ENCODE measurements at regions not wholly inside any gene's neighbourhood (a gene's known extent, or its start where the extent isn't known, plus 50 kb on each side); places are given as distances from the start of the nearest gene placed in this dataset.
A peak's percentile ranks its signal among the peaks of the same experiment; 100 is the strongest.
"Not testable (repeated sequence)": the region's sequence is repeated elsewhere in the genome, so short reads cannot be mapped to it uniquely, and the experiment has no call there.

DNA sequence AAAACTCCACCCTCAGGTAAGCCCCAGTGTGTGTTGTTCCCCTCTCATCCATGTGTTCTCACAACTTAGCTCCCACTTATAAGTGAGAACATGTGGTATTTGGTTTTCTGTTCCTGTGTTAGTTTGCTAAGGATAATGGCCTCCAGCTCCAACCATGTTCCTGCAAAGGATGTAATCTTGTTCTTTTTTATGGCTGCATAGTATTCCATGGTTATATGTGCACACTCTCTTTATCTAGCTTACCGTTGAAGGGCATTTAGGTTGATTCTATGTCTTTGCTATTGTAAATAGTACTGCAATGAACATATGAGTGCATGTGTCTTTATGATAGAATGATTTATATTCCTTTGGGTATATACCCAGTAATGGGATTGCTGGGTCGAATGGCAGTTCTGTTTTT lies 124.4 kb upstream of the RANBP3L start:
- DNase-seq (ENCODE audit: low read depth) = not testable (repeated sequence)

DNA sequence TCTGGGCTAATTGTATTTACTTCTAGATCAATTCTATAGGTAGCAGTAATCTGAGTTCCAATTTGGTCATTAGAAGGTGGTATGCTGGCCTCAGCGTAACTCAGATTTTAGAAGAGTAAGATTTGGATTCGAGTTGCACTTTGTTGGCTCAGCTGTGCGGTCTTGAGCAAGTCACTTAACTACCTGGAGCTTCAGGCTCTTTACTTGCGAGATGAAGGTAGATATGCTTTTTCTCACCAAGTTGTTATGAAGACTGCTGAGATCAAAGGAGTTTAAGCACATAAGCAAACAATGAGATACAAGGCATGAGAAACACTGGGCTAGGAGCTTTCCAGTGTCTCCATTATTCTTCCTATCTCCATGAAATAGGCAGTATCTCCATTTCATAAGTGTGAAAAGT lies 133.8 kb upstream of the RANBP3L start:
- DNase-seq (ENCODE audit: low read depth) = no peak

DNA sequence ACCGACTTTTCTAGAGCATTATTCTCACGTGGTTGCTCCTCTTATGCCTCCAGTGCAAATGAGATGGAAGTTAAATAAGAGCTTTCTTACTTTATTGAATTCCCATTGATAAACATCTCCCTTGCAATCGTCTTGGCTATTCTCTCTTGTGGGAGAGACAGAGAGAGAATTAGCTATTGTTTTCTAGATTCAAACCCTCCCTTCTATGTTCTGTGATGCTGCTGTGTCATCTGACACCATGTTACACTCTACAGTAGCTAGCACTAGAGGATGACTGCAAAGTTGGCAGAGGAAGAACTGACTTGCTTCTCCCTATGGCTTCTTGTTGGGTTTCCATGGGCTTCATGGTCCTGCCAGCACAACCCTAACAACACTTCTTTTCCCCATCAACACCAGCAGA lies 134.6 kb upstream of the RANBP3L start:
- DNase-seq (ENCODE audit: low read depth) = no peak

DNA sequence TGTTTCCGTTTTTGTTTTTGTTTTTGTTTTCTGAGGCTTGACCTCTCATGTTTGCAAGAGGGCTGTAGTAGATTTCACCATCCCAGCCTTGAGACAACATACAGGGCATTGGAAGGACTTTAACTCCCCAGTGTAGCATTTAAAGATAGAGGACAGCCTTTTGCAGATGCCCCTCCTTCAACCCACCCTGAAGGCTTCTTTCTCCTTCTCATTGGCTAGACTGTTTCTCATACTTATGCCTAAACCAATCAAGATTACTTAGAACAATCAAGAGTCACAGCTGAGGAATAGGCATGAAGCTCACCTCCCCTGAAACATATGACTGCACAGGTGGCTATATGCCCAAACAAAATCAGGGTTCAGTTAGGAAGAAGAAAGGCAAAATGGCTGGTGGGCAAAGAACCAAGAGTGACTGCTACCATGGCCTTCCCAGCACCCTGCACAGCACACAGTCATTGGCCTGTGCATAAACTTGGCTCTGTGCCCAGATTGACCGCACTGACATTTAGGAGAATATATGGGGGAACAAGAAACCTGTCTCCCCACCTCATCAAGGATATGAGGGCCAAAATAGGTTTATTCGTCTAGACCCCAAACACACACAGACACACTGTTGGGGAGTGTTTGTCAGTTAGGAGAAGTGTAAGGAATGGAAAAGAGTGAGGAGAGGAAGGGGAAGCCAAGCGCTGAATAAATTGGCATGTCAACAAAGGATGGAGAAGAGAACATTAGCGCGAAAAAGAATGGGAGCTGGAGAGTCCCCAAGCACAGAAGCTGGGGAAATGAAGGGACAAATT lies 137.3 kb upstream of the RANBP3L start:
- no peak for DNase-seq (ENCODE audit: low read depth)

DNA sequence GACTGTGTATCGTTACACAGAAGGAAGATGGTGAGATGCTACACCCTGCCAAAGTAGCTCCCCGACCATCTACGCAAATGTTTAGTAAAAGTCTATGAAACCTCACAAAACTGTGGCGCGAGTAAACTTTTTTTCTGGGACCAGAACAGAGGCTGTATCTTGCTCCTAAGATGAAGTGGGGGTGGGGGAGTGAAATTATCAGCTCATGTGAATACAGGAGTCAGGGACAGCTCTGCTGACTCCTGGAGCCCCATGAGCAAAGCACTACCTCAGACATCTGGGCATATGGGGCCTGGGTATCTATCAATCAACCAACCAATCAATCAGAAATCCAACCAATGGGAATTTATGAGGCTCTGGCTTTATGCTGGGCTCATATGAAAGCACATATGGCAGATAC lies 138.6 kb upstream of the RANBP3L start:
- DNase-seq (ENCODE audit: low read depth) = no peak

DNA sequence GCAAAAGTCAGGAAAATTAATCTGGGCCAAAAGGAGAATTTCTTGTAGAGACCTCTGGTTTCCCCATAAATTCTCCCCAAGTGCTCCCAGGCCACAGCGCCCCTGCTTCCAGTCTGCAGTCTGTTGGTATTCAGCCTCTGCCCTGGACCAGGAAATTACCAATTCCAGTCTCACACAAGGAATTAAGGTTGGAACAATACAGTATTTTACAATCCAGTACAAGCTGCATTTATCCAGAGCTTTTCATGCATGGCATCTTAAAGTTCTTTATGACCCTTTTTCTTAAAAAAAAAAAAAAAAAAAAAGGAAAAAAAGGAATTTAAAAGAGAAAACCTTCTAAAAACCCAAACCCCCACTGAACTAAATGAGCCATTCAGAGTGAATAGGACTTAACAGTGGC lies 139.6 kb upstream of the RANBP3L start:
- no peak for DNase-seq (ENCODE audit: low read depth)

GRCh38 chr5:36442352-36442751 lies 140.7 kb upstream of the RANBP3L start:
- no peak for DNase-seq (ENCODE audit: low read depth)

- DNase-seq (ENCODE audit: low read depth) = no peak
These were observed 141.1 kb upstream of the RANBP3L start for GRCh38 chr5:36442796-36443195.

- DNase-seq (ENCODE audit: low read depth) = no peak
These were observed 142.2 kb upstream of the RANBP3L start for GRCh38 chr5:36443941-36444340.

GRCh38 chr5:36444582-36445418 lies 143.1 kb upstream of the RANBP3L start:
- DNase-seq (ENCODE audit: low read depth) = peak; percentile 66

DNA sequence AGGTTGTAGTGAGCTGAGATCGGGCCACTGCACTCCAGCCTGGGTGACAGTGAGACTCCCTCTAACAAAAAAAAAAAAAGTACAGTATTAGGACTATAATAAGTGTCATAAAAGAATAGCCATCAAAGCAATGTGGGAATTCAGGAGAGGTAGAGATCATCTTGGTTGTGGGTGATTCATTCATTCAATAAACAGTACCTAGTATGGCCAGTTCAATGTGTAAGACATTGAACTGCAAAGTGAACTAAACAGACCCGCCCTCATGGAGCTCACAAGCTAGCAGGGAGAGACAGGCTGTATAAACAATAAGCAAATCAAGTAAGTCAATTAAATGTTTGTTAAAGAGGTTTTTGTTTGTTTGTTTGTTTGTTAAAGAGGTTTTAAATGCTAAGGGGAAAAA lies 146.1 kb upstream of the RANBP3L start:
- no peak for DNase-seq (ENCODE audit: low read depth)

DNA sequence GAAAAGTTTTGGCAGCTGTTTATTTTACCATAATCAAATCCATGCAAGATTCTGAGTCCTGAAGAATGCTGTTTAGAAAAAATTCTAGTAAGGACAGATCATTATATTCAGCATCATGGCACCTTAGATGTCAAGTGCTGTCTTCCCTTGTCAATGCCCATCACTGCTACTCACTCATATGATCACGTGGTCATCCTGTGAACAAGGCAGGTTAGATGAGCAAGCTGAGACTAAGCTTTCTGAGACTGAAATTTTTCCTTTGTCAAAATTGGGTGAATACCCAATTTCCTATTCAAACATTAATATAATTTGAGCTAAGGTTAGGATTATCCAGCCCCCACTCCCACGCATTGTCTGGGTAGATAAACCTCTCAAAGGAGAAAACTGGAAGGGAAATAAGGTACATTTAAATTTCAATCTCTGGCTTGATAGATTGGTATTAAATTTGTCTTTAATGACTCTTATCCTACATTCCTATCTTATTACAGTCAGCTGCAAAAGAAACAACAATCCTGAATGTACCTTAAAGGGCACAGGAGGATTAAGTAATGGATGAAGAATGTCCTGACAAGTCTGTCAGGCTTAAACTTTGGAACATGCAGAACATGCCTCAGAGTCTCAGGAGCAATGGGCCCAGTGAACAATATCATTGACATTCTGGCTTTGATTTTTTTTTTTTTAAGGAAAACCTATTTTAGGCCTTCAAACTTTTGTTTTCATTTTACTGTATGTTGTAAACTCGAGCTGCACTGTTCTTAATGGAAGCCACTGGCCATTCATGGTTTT lies 148.7 kb upstream of the RANBP3L start:
- no peak for DNase-seq (ENCODE audit: low read depth)

DNA sequence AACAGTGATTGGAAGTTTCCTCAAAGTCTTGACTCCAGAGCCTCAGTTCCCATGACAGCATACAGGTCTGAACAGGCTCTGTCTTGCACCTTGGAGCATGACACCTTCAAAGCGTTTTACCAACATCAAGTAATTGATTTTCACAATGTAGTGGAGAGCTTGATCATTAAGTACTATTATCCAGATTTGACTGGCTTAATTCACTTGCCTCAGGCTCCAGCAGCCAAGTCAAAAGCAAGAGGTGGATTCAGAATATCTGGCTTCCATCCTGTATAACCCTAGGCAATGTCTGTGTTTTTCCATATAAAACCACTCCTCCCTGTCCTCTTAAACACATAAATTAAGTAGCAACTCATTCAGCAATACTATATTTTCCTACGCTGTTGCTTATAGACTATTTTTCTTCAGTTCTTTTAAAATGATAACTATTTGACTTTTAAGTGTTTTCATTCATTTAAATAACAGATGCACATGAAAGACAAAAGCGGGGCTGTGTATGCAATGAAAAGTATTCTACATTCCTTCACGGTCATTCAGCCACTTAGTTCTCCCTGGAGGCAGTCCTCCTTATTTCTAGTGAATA lies 150.8 kb upstream of the RANBP3L start:
- DNase-seq (ENCODE audit: low read depth) = no peak

- DNase-seq (ENCODE audit: low read depth) = no peak
These were observed 148.7 kb upstream of the SLC1A3 start for GRCh38 chr5:36457511-36458270.

DNA sequence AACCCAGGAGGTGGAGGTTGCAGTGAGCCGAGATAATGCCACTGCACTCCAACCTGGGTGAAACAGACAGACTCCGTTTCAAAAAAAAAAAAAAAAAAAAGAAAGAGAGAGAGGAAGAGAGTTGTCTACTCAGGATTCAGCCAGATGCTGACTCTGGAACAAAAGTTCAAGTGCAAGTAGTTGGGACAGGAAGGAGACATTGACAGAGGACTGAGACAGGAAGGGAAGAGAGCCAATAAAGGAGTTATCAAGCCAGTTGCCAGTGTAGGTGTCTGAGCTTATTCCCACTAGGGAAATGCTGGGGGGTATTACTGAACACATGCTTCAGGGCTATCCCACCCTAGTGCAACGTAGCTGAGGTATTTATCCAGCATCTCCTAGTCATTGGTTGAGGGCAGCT lies 147.7 kb upstream of the SLC1A3 start:
- DNase-seq (ENCODE audit: low read depth) = no peak

GRCh38 chr5:36459176-36460135 lies 146.9 kb upstream of the SLC1A3 start:
- no peak for DNase-seq (ENCODE audit: low read depth)

DNA sequence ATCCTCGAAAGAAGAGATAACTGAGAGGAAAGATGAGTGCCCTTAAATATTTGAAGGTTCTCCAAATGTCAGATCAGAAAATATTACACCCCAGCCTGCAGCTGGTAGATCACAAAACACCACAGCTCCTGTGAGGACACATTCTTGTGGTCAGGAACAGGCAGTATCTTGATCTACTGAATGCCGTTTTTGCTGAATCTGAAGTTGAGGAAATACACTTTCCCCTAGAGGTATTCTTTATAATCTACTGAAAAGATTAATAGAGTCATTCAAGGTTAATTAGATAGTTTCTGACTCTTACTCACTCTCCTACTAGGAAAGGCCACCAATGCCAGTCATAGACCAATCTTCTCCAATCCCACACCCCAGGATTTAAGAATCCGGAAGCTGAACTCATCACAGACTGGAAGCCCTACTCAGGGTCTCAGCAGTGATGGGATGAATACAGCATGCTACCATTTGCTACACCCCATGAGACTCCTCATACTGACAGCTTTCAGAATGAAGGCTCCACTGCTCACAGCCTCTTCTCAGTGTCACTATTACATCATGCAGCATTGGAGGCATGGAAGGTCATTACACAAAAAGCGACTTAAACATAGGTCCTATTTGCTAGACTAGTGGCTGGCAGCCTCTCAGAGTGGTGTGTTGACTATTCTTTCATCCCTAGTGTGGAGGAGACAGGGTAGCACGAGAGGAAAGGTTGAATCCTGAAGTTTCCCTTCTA lies 143.9 kb upstream of the SLC1A3 start:
- DNase-seq (ENCODE audit: low read depth) = no peak

GRCh38 chr5:36475942-36476341 lies 130.5 kb upstream of the SLC1A3 start:
- DNase-seq (ENCODE audit: low read depth) = not testable (repeated sequence)

GRCh38 chr5:36478646-36479317 lies 127.6 kb upstream of the SLC1A3 start:
- DNase-seq (ENCODE audit: low read depth) = no peak
